Heart right ventricle (tissue), 16 donors: ENCODE measurements at regions not wholly inside any gene's neighbourhood (a gene's known extent, or its start where the extent isn't known, plus 50 kb on each side); places are given as distances from the start of the nearest gene placed in this dataset.

Experiments
- ATAC-seq, 8 donors: fragments of 200-7000 bp; cut with Tn5 transposase; one replicate each; pipeline ENCODE4 v1.9.1; 2020; ENCODE audit warnings: mild to moderate bottlenecking in 8 of 8, moderate library complexity in 8 of 8, moderate number of reproducible peaks in 1 of 8
- DNase-seq, 2 donors: peaks; one replicate each; pipeline ENCODE4 v3.0.0-alpha.2; 2020
- H3K27ac ChIP-seq, 10 donors: fragments of 200-600 bp; sonication (generic) in 2 of 10; one replicate each; pipeline versions ENCODE4 v1.5.0 to v1.8.0; 2020 to 2022; ENCODE audit warnings: mild to moderate bottlenecking in 3 of 10
- H3K27me3 ChIP-seq, 7 donors: fragments of 200-600 bp; one replicate each; pipeline ENCODE4 v1.8.0; 2021 to 2022; ENCODE audit warnings: mild to moderate bottlenecking in 2 of 7
- H3K36me3 ChIP-seq, 9 donors: fragments of 200-600 bp; sonication (generic) in 1 of 9; one replicate each; pipeline versions ENCODE4 v1.5.0 to v1.8.0; 2020 to 2022; ENCODE audit warnings: mild to moderate bottlenecking in 2 of 9
- H3K4me1 ChIP-seq, 9 donors: fragments of 200-600 bp; sonication (generic) in 1 of 9; one replicate each; pipeline versions ENCODE4 v1.5.0 to v1.8.0; 2020 to 2022; ENCODE audit warnings: mild to moderate bottlenecking in 4 of 9
- H3K4me3 ChIP-seq, 10 donors: fragments of 200-600 bp; sonication (generic) in 2 of 10; one replicate each; pipeline versions ENCODE4 v1.5.0 to v1.8.0; 2020 to 2022; ENCODE audit warnings: mild to moderate bottlenecking in 7 of 10, moderate library complexity in 2 of 10
- H3K9me3 ChIP-seq, 11 donors: fragments of 200-600 bp in 10 of 11; sonication (generic) in 2 of 11; one replicate each; pipeline versions ENCODE4 v1.5.0 to v1.8.0; 2013 to 2022; ENCODE audit warnings: mild to moderate bottlenecking in 2 of 11, control low read depth in 1 of 11, moderate library complexity in 1 of 11
- WGBS, 2 donors: extraction: QIAGEN DNeasy Blood & Tissue Kit; methylation state at CpG; one replicate each; pipeline ENCODE4 v1.1.7; 2013; ENCODE audit warnings: inconsistent platforms in 1 of 2; 5-methylcytosine and 5-hydroxymethylcytosine counted together
- intact Hi-C, 10 donors: fragments of 100-400 bp; cut with DNase I; formaldehyde crosslinking; loops; one replicate each; pipeline versions ENCODE4 v1.11.1 to v1.14.2; 2022
- TF ChIP-seq, protein P1 (sequence below), 9 donors: fragments of 200-600 bp; sonication (generic) in 2 of 9; IDR thresholded peaks; one replicate each; pipeline versions ENCODE4 v1.5.0 to v1.8.0; 2021 to 2022; ENCODE audit warnings: antibody characterized with exemption in 9 of 9, mild to moderate bottlenecking in 5 of 9, moderate library complexity in 1 of 9
- donor health status: Arrhythmogenic right ventricular cardiomyopathy.
- donor health status: ischemic (EF 13 %, LVEDD 7.1; RV severe dilation, severe dysfunction).
- donor health status: healthy with polysubstance abuse.
- donor health status: DM: no; HTN: yes; CAD: no.
- donor health status: DM: no; HTN: no; CAD: no.
- donor health status: ischemic (EF 25% LVEDD 6.9; RV normal size, moderate dysfunction).
- donor health status: ischemic (EF 25% LVEDD 5.7; RV mildly dilated, moderate dysfunction).
- donor health status: healthy.
- donor health status: DM: yes; HTN: yes; CAD: no.
- donor health status: Ischemic cardiomyopathy.
- donor health status: ischemic (EF 35%, LVEDD 5.7; RV mildly dilated, moderate dysfunction).
- donor health status: nonischemic (EF 11% LVEDD 7.7; RV severe dilation, severe dysfunction).
- donor health status: DM: yes; HTN: yes; CAD: no.
- donor health status: PGD.
- donor health status: ischemic (EF 29% LVEDD 5.4; RV normal size, mild dysfunction).
- donor health status: nonischemic (EF 23%, LVEDD 6.1; RV moderate dilation, normal function).

DNA sequence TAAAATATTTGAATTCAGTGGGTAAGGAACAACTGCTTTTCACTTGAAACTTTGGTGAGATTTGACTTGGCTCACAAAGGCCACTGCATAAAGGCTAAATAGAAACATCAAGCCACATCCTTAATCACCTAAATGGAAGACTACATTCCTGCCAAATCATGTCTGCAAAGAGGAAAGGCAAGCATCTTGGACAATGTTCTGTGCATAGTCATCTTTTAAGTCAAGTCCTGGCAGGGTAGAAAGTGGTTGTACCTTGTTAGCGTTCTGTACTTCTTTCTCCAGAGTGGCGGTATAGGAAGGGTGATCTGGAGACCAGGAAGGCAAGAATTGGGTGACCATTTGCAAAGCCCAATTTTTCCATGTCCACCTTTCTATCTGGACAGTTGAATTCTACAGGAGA is 121.4 kb upstream of the SLC14A2 start:
- DNase-seq, result no peak
- intact Hi-C loops, result no loop called here
- WGBS, 2 donors, result 94 to 95% methylated on average over 2 of the region's 2 CpGs
- no peaks in the 10 kb centered on the region for H3K4me1 ChIP-seq
- H3K27me3 ChIP-seq, result no peaks in the 10 kb centered on the region
- no peak overlapping the region for H3K4me3 ChIP-seq
- no peaks in the 10 kb centered on the region for H3K36me3 ChIP-seq
- ATAC-seq, result no peak
- TF ChIP-seq, protein P1, sequence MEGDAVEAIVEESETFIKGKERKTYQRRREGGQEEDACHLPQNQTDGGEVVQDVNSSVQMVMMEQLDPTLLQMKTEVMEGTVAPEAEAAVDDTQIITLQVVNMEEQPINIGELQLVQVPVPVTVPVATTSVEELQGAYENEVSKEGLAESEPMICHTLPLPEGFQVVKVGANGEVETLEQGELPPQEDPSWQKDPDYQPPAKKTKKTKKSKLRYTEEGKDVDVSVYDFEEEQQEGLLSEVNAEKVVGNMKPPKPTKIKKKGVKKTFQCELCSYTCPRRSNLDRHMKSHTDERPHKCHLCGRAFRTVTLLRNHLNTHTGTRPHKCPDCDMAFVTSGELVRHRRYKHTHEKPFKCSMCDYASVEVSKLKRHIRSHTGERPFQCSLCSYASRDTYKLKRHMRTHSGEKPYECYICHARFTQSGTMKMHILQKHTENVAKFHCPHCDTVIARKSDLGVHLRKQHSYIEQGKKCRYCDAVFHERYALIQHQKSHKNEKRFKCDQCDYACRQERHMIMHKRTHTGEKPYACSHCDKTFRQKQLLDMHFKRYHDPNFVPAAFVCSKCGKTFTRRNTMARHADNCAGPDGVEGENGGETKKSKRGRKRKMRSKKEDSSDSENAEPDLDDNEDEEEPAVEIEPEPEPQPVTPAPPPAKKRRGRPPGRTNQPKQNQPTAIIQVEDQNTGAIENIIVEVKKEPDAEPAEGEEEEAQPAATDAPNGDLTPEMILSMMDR (IDR thresholded peaks at IDR 0.05), result no peak
- no peak overlapping the region for H3K27ac ChIP-seq
- H3K9me3 ChIP-seq, result peaks cover 0 to 2% (median 0%) of the 10 kb centered on the region in 11 donors

DNA sequence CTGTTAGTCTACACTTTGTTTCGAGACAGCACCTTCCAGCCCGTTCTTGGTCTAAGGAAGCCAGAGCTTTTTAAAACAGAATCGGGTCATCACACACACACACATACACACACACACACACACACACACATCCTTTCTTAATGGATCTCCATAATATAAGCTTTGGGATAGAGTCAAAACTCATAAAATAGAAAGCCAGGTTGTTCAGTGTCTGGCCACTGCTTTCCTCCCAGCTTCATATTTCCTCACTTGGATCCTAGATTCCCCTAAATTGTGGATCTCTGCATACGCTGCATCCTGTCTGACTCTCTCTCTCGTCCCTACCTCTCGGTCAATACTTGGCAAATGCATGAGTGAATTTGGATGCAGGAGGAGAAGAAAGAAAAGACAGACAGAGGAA is 120.5 kb upstream of the SLC14A2 start:
- intact Hi-C loops, result no loop called here
- Histone ChIP-seq H3K4me3 (no peak overlapping the region), H3K27ac (no peak overlapping the region), H3K9me3 (peaks cover 0 to 2% (median 0%) of the 10 kb centered on the region in 11 donors), H3K27me3 (no peaks in the 10 kb centered on the region), H3K4me1 (no peaks in the 10 kb centered on the region), H3K36me3 (no peaks in the 10 kb centered on the region)
- no peak for ATAC-seq
- no peak for DNase-seq
- TF ChIP-seq, protein P1 (IDR thresholded peaks at IDR 0.05), result no peak
- 88% methylated on average over 6 of the region's 6 CpGs for WGBS, 2 donors

DNA sequence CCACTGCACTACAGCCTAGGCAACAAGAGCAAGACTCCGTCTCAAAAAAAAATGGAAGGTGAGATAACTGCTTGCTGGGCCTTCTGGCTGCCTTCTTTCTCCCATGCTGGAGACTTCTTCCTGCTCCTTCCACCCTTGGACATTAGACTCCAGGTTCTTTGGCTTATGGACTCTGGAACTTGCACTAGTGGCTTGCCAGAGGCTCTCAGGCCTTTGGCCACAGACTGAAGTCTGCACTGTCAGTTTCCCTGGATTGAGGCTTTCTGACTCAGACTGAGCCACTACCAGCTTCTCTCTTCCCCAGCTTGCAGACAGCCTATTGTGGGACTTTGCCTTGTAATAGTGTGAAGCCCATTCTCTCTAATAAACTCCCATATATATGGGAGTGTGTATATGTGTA is 118.5 kb upstream of the SLC14A2 start:
- TF ChIP-seq, protein P1 (IDR thresholded peaks at IDR 0.05), result no peak
- Histone ChIP-seq H3K36me3 (no peaks in the 10 kb centered on the region), H3K4me3 (no peak overlapping the region), H3K9me3 (peaks cover 0 to 2% (median 0%) of the 10 kb centered on the region in 11 donors), H3K4me1 (no peaks in the 10 kb centered on the region), H3K27ac (no peak overlapping the region), H3K27me3 (no peaks in the 10 kb centered on the region)
- intact Hi-C loops, result no loop called here
- WGBS, 2 donors, result 92 to 98% methylated on average over 1 of the region's 1 CpG
- ATAC-seq (no peak), DNase-seq (no peak)

DNA sequence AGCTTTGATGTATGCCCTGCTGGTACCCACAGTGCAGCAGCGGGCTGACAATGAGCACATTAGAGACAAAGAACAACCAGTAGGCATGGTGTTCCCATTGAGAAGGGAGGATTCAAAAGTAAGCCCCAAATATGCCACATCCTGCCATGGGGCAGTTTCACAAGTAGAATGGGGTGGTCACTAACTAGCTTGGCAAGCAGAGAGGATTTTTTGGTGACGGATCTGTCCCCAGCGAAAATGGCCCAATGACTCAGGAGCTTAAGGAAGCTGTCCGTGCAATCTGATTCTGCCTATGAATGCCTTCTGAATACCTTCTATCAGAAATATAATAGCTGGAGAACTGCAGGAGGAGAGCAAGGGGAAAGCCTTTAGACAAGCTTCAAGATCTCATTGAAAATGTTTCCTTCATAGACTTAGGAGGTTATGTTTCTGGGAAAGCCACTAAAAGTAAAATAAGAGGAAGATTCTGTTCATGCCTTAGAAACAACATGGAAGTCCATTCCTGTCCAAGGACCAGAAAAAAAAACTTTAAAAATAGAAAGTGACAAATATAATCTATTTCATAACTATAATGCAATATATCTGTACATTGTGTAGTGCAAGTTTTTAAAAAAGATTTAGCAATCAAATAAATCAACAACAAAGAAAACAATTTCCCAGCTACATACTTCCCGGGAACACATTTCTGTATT is 117.5 kb upstream of the SLC14A2 start:
- TF ChIP-seq, protein P1 (IDR thresholded peaks at IDR 0.05), result no peak

More for the DNA sequence above, 117.5 kb upstream of the SLC14A2 start:
- Histone ChIP-seq H3K4me1 (no peaks in the 10 kb centered on the region), H3K36me3 (no peaks in the 10 kb centered on the region), H3K4me3 (no peak overlapping the region), H3K27me3 (no peaks in the 10 kb centered on the region), H3K27ac (no peak overlapping the region), H3K9me3 (peaks cover 0 to 2% (median 0%) of the 10 kb centered on the region in 11 donors)
- intact Hi-C loops, result no loop called here
- 93 to 94% methylated on average over 5 of the region's 5 CpGs for WGBS, 2 donors
- DNase-seq (no peak), ATAC-seq (no peak)
